ENCODE measurements at regions not wholly inside any gene's neighbourhood (a gene's known extent, or its start where the extent isn't known, plus 50 kb on each side); places are given as distances from the start of the nearest gene placed in this dataset.
"Not testable (repeated sequence)": the region's sequence is repeated elsewhere in the genome, so short reads cannot be mapped to it uniquely, and the experiment has no call there.

- TF ChIP-seq CTCF (IDR thresholded peaks at IDR 0.05; ENCODE audit: insufficient read depth, low read length, poor library complexity, severe bottlenecking), result peak; percentile 69
- H3K36me3 ChIP-seq (ENCODE audit: control insufficient read depth, insufficient read depth, low read length), result no peaks in the 10 kb centered on the region
- no peak overlapping the region for H3K4me3 ChIP-seq (ENCODE audit: low read depth, low read length)
- H3K27me3 ChIP-seq (ENCODE audit: control insufficient read depth, insufficient read depth, low read length), result peaks cover 6% of the 10 kb centered on the region
- DNase-seq (ENCODE audit: low read depth), result no peak
These were observed 98.2 kb upstream of the PRKX start for GRCh38 chrX:3811331-3812311.

- Histone ChIP-seq H3K4me3 (ENCODE audit: low read depth, low read length) (no peak overlapping the region), H3K36me3 (ENCODE audit: control insufficient read depth, insufficient read depth, low read length) (no peaks in the 10 kb centered on the region), H3K27me3 (ENCODE audit: control insufficient read depth, insufficient read depth, low read length) (peaks cover 13% of the 10 kb centered on the region)
- no peak for TF ChIP-seq CTCF (IDR thresholded peaks at IDR 0.05; ENCODE audit: insufficient read depth, low read length, poor library complexity, severe bottlenecking)
- DNase-seq (ENCODE audit: low read depth), result no peak
These were observed 94.5 kb upstream of the PRKX start for GRCh38 chrX:3807906-3808305.

- H3K27me3 ChIP-seq (ENCODE audit: control insufficient read depth, insufficient read depth, low read length), result peaks cover 13% of the 10 kb centered on the region
- no peak overlapping the region for H3K4me3 ChIP-seq (ENCODE audit: low read depth, low read length)
- no peak for TF ChIP-seq CTCF (IDR thresholded peaks at IDR 0.05; ENCODE audit: insufficient read depth, low read length, poor library complexity, severe bottlenecking)
- no peak for DNase-seq (ENCODE audit: low read depth)
- H3K36me3 ChIP-seq (ENCODE audit: control insufficient read depth, insufficient read depth, low read length), result no peaks in the 10 kb centered on the region
These were observed 93.2 kb upstream of the PRKX start for GRCh38 chrX:3806630-3807029.

GRCh38 chrX:3803713-3804112 lies 90.3 kb upstream of the PRKX start:
- Histone ChIP-seq H3K36me3 (ENCODE audit: control insufficient read depth, insufficient read depth, low read length) (no peaks in the 10 kb centered on the region), H3K27me3 (ENCODE audit: control insufficient read depth, insufficient read depth, low read length) (peaks cover 13% of the 10 kb centered on the region), H3K4me3 (ENCODE audit: low read depth, low read length) (no peak overlapping the region)
- DNase-seq (ENCODE audit: low read depth), result no peak
- no peak for TF ChIP-seq CTCF (IDR thresholded peaks at IDR 0.05; ENCODE audit: insufficient read depth, low read length, poor library complexity, severe bottlenecking)

- H3K4me3 ChIP-seq (ENCODE audit: low read depth, low read length), result no peak overlapping the region
- H3K36me3 ChIP-seq (ENCODE audit: control insufficient read depth, insufficient read depth, low read length), result no peaks in the 10 kb centered on the region
- DNase-seq (ENCODE audit: low read depth), result no peak
- TF ChIP-seq CTCF (IDR thresholded peaks at IDR 0.05; ENCODE audit: insufficient read depth, low read length, poor library complexity, severe bottlenecking), result no peak
- H3K27me3 ChIP-seq (ENCODE audit: control insufficient read depth, insufficient read depth, low read length), result peaks cover 13% of the 10 kb centered on the region
These were observed 89.9 kb upstream of the PRKX start for GRCh38 chrX:3803305-3803704.

- H3K4me3 ChIP-seq (ENCODE audit: low read depth, low read length); H3K36me3 ChIP-seq (ENCODE audit: control insufficient read depth, insufficient read depth, low read length); DNase-seq (ENCODE audit: low read depth); H3K27me3 ChIP-seq (ENCODE audit: control insufficient read depth, insufficient read depth, low read length): not testable (repeated sequence)
These were observed 82.0 kb upstream of the PRKX start for GRCh38 chrX:3795411-3795810.

Data from kidney epithelial cell (primary cell).